ENCODE measurements at regions not wholly inside any gene's neighbourhood (a gene's known extent, or its start where the extent isn't known, plus 50 kb on each side); places are given as distances from the start of the nearest gene placed in this dataset.
"Not testable (repeated sequence)": the region's sequence is repeated elsewhere in the genome, so short reads cannot be mapped to it uniquely, and the experiment has no call there.

- DNase-seq: no peak
These were observed 143.0 kb upstream of the SHH start for GRCh38 chr7:155955367-155955635.

- DNase-seq: no peak
These were observed 142.5 kb upstream of the SHH start for GRCh38 chr7:155954550-155955366.

GRCh38 chr7:155953781-155954549 is 141.7 kb upstream of the SHH start:
- no peak for DNase-seq

- no peak for DNase-seq
These were observed 141.2 kb upstream of the SHH start for GRCh38 chr7:155953501-155953778.

GRCh38 chr7:155951554-155952158 is 139.4 kb upstream of the SHH start:
- no peak for DNase-seq

GRCh38 chr7:155950898-155951553 is 138.8 kb upstream of the SHH start:
- no peak for DNase-seq

GRCh38 chr7:155948845-155949244 is 136.6 kb upstream of the SHH start:
- no peak for DNase-seq

- no peak for DNase-seq
These were observed 136.2 kb upstream of the SHH start for GRCh38 chr7:155948423-155948822.

GRCh38 chr7:155947051-155947450 is 134.8 kb upstream of the SHH start:
- DNase-seq: no peak

- no peak for DNase-seq
These were observed 133.5 kb upstream of the SHH start for GRCh38 chr7:155945670-155946325.

- DNase-seq: no peak
These were observed 132.6 kb upstream of the SHH start for GRCh38 chr7:155944901-155945300.

GRCh38 chr7:155943251-155943899 is 131.1 kb upstream of the SHH start:
- DNase-seq: no peak

GRCh38 chr7:155942226-155942950 is 130.1 kb upstream of the SHH start:
- no peak for DNase-seq

- DNase-seq: no peak
These were observed 129.4 kb upstream of the SHH start for GRCh38 chr7:155941688-155942087.

- DNase-seq: no peak
These were observed 127.1 kb upstream of the SHH start for GRCh38 chr7:155939350-155939749.

- DNase-seq: no peak
These were observed 125.9 kb upstream of the SHH start for GRCh38 chr7:155938129-155938528.

GRCh38 chr7:155935726-155936125 is 123.5 kb upstream of the SHH start:
- DNase-seq: no peak

GRCh38 chr7:155935005-155935557 is 122.8 kb upstream of the SHH start:
- no peak for DNase-seq

- DNase-seq: not testable (repeated sequence)
These were observed 120.1 kb upstream of the SHH start for GRCh38 chr7:155932324-155932723.

GRCh38 chr7:155931396-155932085 is 119.3 kb upstream of the SHH start:
- DNase-seq: no peak

- no peak for DNase-seq
These were observed 118.3 kb upstream of the SHH start for GRCh38 chr7:155930527-155930926.
